ENCODE measurements at regions not wholly inside any gene's neighbourhood (a gene's known extent, or its start where the extent isn't known, plus 50 kb on each side); places are given as distances from the start of the nearest gene placed in this dataset.

GRCh38 chr11:129734654-129735053 lies 81.0 kb upstream of the TMEM45B start:
- Mint-ChIP-seq H3K4me1 (no peaks in the 10 kb centered on the region), H3K4me3 (no peak overlapping the region), H3K27ac (no peak overlapping the region)

More at GRCh38 chr11:129734654-129735053, 81.0 kb upstream of the TMEM45B start:
- H3K79me1 ChIP-seq (ENCODE audit: insufficient read depth, low read depth, low read length, poor library complexity, severe bottlenecking), result no peaks in the 10 kb centered on the region
- no peaks in the 10 kb centered on the region for H3K23me2 ChIP-seq (ENCODE audit: insufficient read length, low read depth, low read length, poor library complexity, severe bottlenecking)
- no peak overlapping the region for H3K56ac ChIP-seq (ENCODE audit: insufficient read length, low read depth, low read length)
- no peak overlapping the region for H4K8ac ChIP-seq (replicated peaks; ENCODE audit: insufficient read length, low read depth, low read length)
- H3K36me3 Mint-ChIP-seq (ENCODE audit: insufficient read depth in 1 of 3, low read depth in 3 of 3), result no peaks in the 10 kb centered on the region
- H3K18ac ChIP-seq (ENCODE audit: insufficient read length, low read depth, low read length), result no peak overlapping the region
- no peaks in the 10 kb centered on the region for H3K9me3 Mint-ChIP-seq
- no peak overlapping the region for H3K23ac ChIP-seq (ENCODE audit: insufficient read length, low read depth, low read length)
- H3K79me2 ChIP-seq (ENCODE audit: insufficient read depth, low read length), result no peaks in the 10 kb centered on the region
- H2AK5ac ChIP-seq (ENCODE audit: insufficient read length, low read length), result no peak overlapping the region
- no peaks in the 10 kb centered on the region for H3K27me3 ChIP-seq (ENCODE audit: insufficient read depth, low read length)
- H2BK15ac ChIP-seq (ENCODE audit: low read depth, low read length), result no peak overlapping the region
- H3K27ac ChIP-seq (ENCODE audit: insufficient read length, low read depth, low read length), result no peak overlapping the region
- H2BK5ac ChIP-seq (ENCODE audit: insufficient read length, low read length), result no peak overlapping the region
- H3K4me1 ChIP-seq (ENCODE audit: insufficient read depth, low read length), result 0 out of 2 replicates have a peak, but pooled peaks cover 3% of the 10 kb centered on the region
- no CpG with 5 or more reads among the region's 7 CpGs for WGBS (ENCODE audit: extremely low coverage, insufficient read length, low lambda C conversion rate)
- H3K9ac ChIP-seq (ENCODE audit: extremely low read depth, insufficient read length, low read length), result no peak overlapping the region
- no peak overlapping the region for H2BK120ac ChIP-seq (ENCODE audit: low read depth, low read length, poor library complexity, severe bottlenecking)
- DNase-seq, result no peak
- no peak for TF ChIP-seq CTCF (conservative IDR thresholded peaks at IDR 0.05)
- no peak overlapping the region for H4K91ac ChIP-seq (ENCODE audit: insufficient read length, low read depth, low read length)
- peaks cover 2% of the 10 kb centered on the region; the same call in 1 of the 2 replicates for H3K27me3 Mint-ChIP-seq (ENCODE audit: low read depth)
- H3K4me2 ChIP-seq (ENCODE audit: insufficient read depth, insufficient read length, low read length), result no peak overlapping the region
- no peak overlapping the region for H2BK12ac ChIP-seq (ENCODE audit: insufficient read length, low read depth, low read length)
- no peak overlapping the region for H2BK20ac ChIP-seq (ENCODE audit: low read depth, low read length, poor library complexity, severe bottlenecking)
- H3T11ph ChIP-seq (ENCODE audit: low read length), result no peak overlapping the region
- H2AFZ ChIP-seq (ENCODE audit: low read length), result no peak overlapping the region
- no peaks in the 10 kb centered on the region for H4K20me1 ChIP-seq (ENCODE audit: control insufficient read depth, insufficient read depth, insufficient read length)
- no peak overlapping the region for H3K14ac ChIP-seq (ENCODE audit: insufficient read depth, low read length)
- no peaks in the 10 kb centered on the region for H3K9me3 ChIP-seq (ENCODE audit: control insufficient read depth, low read depth, low read length)
- no peak overlapping the region for H4K5ac ChIP-seq (ENCODE audit: insufficient read length, low read depth, low read length)
- H3K4ac ChIP-seq (ENCODE audit: low read depth, low read length), result no peak overlapping the region
